Sigmoid colon (tissue), 6 donors: ENCODE measurements at regions not wholly inside any gene's neighbourhood (a gene's known extent, or its start where the extent isn't known, plus 50 kb on each side); places are given as distances from the start of the nearest gene placed in this dataset.

Experiments
- DNase-seq: peaks from one replicate; pipeline ENCODE4 v3.0.0-alpha.2; 2019
- H3K27ac ChIP-seq, 4 donors: fragments of 200-600 bp; sonication (generic); one replicate each; pipeline ENCODE4 v1.5.1; 2016 to 2019; ENCODE audit warnings: mild to moderate bottlenecking in 1 of 4
- H3K27me3 ChIP-seq, 3 donors: fragments of 200-600 bp; sonication (generic); one replicate each; pipeline ENCODE4 v1.5.1; 2019; ENCODE audit warnings: mild to moderate bottlenecking in 1 of 3
- H3K36me3 ChIP-seq, 4 donors: fragments of 200-600 bp; sonication (generic); one replicate each; pipeline ENCODE4 v1.5.1; 2016 to 2019
- H3K4me1 ChIP-seq, 4 donors: fragments of 200-600 bp; sonication (generic); one replicate each; pipeline ENCODE4 v1.5.1; 2017 to 2019
- H3K4me3 ChIP-seq, 4 donors: fragments of 200-600 bp; sonication (generic); one replicate each; pipeline ENCODE4 v1.5.1; 2017 to 2019; ENCODE audit warnings: mild to moderate bottlenecking in 2 of 4, moderate library complexity in 1 of 4
- H3K9me3 ChIP-seq, 4 donors: fragments of 200-600 bp in 3 of 4; sonication (generic) in 3 of 4; one replicate each; pipeline versions ENCODE4 v1.5.1 to v1.6.1; 2013 to 2019
- EP300 ChIP-seq, 4 donors: sonication (generic); formaldehyde crosslinking; IDR thresholded peaks; one replicate each; pipeline ENCODE4 v1.6.1; 2017; ENCODE audit warnings: antibody characterized with exemption in 4 of 4
- POLR2A ChIP-seq, 2 donors: fragments of 450-650 bp; IDR thresholded peaks; one replicate each; pipeline ENCODE4 v1.6.1; 2016; ENCODE audit warnings: antibody characterized with exemption in 2 of 2, mild to moderate bottlenecking in 2 of 2, moderate library complexity in 2 of 2
- POLR2AphosphoS5 ChIP-seq, 4 donors: sonication (generic); formaldehyde crosslinking; IDR thresholded peaks; one replicate each; pipeline ENCODE4 v1.6.1; 2017; ENCODE audit warnings: antibody characterized with exemption in 4 of 4
- WGBS, 2 donors: extraction: QIAGEN DNeasy Blood & Tissue Kit; methylation state at CpG; one replicate each; pipeline ENCODE4 v1.1.7; 2013; 5-methylcytosine and 5-hydroxymethylcytosine counted together
- intact Hi-C: fragments of 100-400 bp; cut with DNase I; formaldehyde crosslinking; loops from one replicate; pipeline ENCODE4 v1.15.1; 2023
- TF ChIP-seq, protein P1 (sequence below), 4 experiments: fragments of 450-650 bp in 3 of 4; fragments of 200-600 bp in 1 of 4; IDR thresholded peaks; one replicate each; pipeline ENCODE4 v1.5.1; 2016 to 2019; ENCODE audit warnings: antibody characterized with exemption in 4 of 4, mild to moderate bottlenecking in 3 of 4, moderate library complexity in 2 of 4
- donor health status: healthy with polysubstance abuse.
- donor health status: healthy.

DNA sequence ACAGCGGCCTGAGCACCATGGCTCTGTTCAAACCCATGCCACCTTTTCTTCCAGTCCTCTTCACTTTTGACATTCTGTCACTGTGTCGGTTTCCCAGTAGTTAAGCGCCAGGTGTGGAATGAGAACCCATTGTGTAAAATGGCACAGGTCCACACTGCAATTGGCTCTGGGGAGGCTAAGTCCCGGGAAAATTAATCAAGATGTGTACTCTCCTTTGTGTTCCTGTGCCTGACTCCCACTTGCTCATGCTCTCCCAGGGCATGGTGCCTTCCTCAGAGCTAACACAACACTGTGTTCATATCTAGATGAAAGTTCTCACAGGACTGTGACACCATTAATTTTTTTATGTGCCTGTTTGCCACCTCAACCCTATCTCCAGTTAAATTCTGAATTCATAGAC lies 59.0 kb upstream of the BTG3 start:
- TF ChIP-seq POLR2AphosphoS5 (IDR thresholded peaks at IDR 0.05) (no peak), EP300 (IDR thresholded peaks at IDR 0.05) (no peak), POLR2A (IDR thresholded peaks at IDR 0.05) (no peak)
- TF ChIP-seq, protein P1, sequence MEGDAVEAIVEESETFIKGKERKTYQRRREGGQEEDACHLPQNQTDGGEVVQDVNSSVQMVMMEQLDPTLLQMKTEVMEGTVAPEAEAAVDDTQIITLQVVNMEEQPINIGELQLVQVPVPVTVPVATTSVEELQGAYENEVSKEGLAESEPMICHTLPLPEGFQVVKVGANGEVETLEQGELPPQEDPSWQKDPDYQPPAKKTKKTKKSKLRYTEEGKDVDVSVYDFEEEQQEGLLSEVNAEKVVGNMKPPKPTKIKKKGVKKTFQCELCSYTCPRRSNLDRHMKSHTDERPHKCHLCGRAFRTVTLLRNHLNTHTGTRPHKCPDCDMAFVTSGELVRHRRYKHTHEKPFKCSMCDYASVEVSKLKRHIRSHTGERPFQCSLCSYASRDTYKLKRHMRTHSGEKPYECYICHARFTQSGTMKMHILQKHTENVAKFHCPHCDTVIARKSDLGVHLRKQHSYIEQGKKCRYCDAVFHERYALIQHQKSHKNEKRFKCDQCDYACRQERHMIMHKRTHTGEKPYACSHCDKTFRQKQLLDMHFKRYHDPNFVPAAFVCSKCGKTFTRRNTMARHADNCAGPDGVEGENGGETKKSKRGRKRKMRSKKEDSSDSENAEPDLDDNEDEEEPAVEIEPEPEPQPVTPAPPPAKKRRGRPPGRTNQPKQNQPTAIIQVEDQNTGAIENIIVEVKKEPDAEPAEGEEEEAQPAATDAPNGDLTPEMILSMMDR (IDR thresholded peaks at IDR 0.05): no peak
- intact Hi-C loops: no loop called here
- no peaks in the 10 kb centered on the region for H3K9me3 ChIP-seq
- H3K27me3 ChIP-seq: no peaks in the 10 kb centered on the region
- H3K27ac ChIP-seq: no peak overlapping the region
- 45 to 64% methylated on average over 4 of the region's 4 CpGs for WGBS, 2 donors
- no peak overlapping the region for H3K4me3 ChIP-seq
- H3K36me3 ChIP-seq: no peaks in the 10 kb centered on the region
- DNase-seq: no peak
- no peaks in the 10 kb centered on the region for H3K4me1 ChIP-seq

DNA sequence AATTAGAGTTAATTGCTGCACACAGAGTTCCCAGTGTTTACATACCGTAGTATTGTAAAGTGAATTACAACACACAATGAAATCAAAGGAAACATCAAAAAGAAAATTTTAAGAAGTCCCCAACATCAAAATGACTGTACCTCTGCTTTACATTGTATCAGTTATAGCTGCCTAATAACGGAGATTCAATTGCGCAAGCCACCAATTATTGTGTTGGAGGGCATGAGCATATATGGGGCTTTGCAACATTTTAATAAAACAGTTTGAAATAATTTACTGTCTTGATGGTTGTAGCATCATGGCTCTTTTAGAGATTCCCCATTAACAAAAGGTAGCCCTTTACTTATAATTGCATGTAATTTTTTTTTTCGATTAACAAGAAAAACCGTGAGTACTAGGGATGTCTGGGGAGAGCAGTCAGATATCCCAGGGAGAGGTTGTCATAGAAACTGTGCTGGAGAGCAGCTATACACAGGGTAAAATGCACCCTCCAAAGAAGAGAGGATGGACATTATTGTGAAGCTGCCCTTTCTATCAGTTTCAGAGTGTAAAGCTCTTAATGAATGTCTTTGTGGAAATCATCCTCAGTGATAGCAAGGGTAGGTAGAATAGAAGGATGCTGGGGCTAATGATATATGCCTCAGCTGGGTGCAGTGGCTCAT lies 55.9 kb upstream of the BTG3 start:
- Histone ChIP-seq H3K9me3 (no peaks in the 10 kb centered on the region), H3K27me3 (no peaks in the 10 kb centered on the region), H3K27ac (no peak overlapping the region), H3K4me3 (no peak overlapping the region), H3K36me3 (no peaks in the 10 kb centered on the region), H3K4me1 (no peaks in the 10 kb centered on the region)
- no peak for DNase-seq
- intact Hi-C loops: no loop called here
- WGBS, 2 donors: 84 to 85% methylated on average over 5 of the region's 5 CpGs
- no peak for TF ChIP-seq POLR2AphosphoS5 (IDR thresholded peaks at IDR 0.05)
- TF ChIP-seq POLR2A (IDR thresholded peaks at IDR 0.05): no peak
- no peak for TF ChIP-seq EP300 (IDR thresholded peaks at IDR 0.05)
- TF ChIP-seq, protein P1 (IDR thresholded peaks at IDR 0.05): no peak

DNA sequence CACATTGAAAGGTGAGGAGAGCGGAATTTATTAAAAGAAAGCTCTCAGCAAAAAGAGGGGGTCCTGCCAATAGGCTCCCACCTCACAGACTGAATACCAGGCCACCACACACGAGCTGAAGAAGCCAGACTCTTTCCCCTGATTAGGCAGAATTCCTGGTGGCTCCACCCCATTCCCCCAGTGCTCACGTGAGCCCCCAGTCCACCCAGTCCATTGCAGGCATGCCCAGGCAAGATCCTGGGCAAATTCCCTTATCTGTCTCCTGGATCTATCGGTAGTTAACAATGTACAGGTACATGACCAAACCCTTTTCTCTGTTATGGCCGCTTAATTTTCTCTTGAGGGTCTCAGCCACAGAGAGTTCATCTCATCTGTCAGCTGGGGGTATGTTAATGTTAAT lies 54.6 kb upstream of the BTG3 start:
- Histone ChIP-seq H3K27me3 (no peaks in the 10 kb centered on the region), H3K4me1 (no peaks in the 10 kb centered on the region), H3K4me3 (no peak overlapping the region), H3K27ac (no peak overlapping the region), H3K36me3 (no peaks in the 10 kb centered on the region), H3K9me3 (no peaks in the 10 kb centered on the region)
- DNase-seq: no peak
- intact Hi-C loops: no loop called here
- WGBS, 2 donors: 72 to 83% methylated on average over 5 of the region's 5 CpGs
- TF ChIP-seq POLR2A (IDR thresholded peaks at IDR 0.05) (no peak), EP300 (IDR thresholded peaks at IDR 0.05) (no peak), POLR2AphosphoS5 (IDR thresholded peaks at IDR 0.05) (no peak)
- TF ChIP-seq, protein P1 (IDR thresholded peaks at IDR 0.05): no peak
